Prostate gland (tissue), 2 donors: ENCODE measurements at regions not wholly inside any gene's neighbourhood (a gene's known extent, or its start where the extent isn't known, plus 50 kb on each side); places are given as distances from the start of the nearest gene placed in this dataset.

Source experiments
- DNase-seq: peaks from one replicate; pipeline ENCODE4 v3.0.0-alpha.2; 2019; ENCODE audit warnings: low spot score
- H3K27ac ChIP-seq, 2 donors: fragments of 200-600 bp; sonication (generic); 2 replicates each; pipeline ENCODE4 v1.5.1; 2017 to 2019
- H3K27me3 ChIP-seq: fragments of 200-600 bp; sonication (generic); replicated peaks from 2 replicates; pipeline ENCODE4 v1.5.1; 2019; ENCODE audit not compliant: insufficient read depth
- H3K36me3 ChIP-seq, 2 donors: fragments of 200-600 bp; sonication (generic); 1 replicate in 1 of 2; 2 replicates in 1 of 2; pipeline versions ENCODE4 v1.5.1 to v1.8.1; 2017 to 2019
- H3K4me1 ChIP-seq: fragments of 200-600 bp; sonication (generic); replicated peaks from 2 replicates; pipeline ENCODE4 v1.5.1; 2019
- H3K4me3 ChIP-seq, 2 donors: fragments of 200-600 bp; sonication (generic); 2 replicates each; pipeline ENCODE4 v1.5.1; 2017 to 2019
- H3K9me3 ChIP-seq: fragments of 200-600 bp; sonication (generic); 2 replicates; pipeline ENCODE4 v1.5.1; 2017
- POLR2A ChIP-seq: fragments of 450-650 bp; IDR thresholded peaks from one replicate; pipeline ENCODE4 v1.6.1; 2016; ENCODE audit warnings: antibody characterized with exemption, mild to moderate bottlenecking
- POLR2AphosphoS5 ChIP-seq: sonication (generic); formaldehyde crosslinking; IDR thresholded peaks from one replicate; pipeline ENCODE4 v1.6.1; 2017; ENCODE audit warnings: antibody characterized with exemption
- WGBS: methylation state at CpG from one replicate; pipeline ENCODE4 v1.1.5; 2018; 5-methylcytosine and 5-hydroxymethylcytosine counted together
- intact Hi-C: fragments of 100-400 bp; cut with DNase I; formaldehyde crosslinking; loops from one replicate; pipeline ENCODE4 v1.14.2; 2022
- TF ChIP-seq, protein P1 (sequence below), 4 experiments: fragments of 200-600 bp in 2 of 4; fragments of 450-650 bp in 2 of 4; sonication (generic) in 2 of 4; IDR thresholded peaks; 1 replicate in 3 of 4; 2 replicates in 1 of 4; pipeline ENCODE4 v1.5.1; 2016 to 2019; ENCODE audit warnings: antibody characterized with exemption in 4 of 4, mild to moderate bottlenecking in 2 of 4, moderate library complexity in 2 of 4

DNA sequence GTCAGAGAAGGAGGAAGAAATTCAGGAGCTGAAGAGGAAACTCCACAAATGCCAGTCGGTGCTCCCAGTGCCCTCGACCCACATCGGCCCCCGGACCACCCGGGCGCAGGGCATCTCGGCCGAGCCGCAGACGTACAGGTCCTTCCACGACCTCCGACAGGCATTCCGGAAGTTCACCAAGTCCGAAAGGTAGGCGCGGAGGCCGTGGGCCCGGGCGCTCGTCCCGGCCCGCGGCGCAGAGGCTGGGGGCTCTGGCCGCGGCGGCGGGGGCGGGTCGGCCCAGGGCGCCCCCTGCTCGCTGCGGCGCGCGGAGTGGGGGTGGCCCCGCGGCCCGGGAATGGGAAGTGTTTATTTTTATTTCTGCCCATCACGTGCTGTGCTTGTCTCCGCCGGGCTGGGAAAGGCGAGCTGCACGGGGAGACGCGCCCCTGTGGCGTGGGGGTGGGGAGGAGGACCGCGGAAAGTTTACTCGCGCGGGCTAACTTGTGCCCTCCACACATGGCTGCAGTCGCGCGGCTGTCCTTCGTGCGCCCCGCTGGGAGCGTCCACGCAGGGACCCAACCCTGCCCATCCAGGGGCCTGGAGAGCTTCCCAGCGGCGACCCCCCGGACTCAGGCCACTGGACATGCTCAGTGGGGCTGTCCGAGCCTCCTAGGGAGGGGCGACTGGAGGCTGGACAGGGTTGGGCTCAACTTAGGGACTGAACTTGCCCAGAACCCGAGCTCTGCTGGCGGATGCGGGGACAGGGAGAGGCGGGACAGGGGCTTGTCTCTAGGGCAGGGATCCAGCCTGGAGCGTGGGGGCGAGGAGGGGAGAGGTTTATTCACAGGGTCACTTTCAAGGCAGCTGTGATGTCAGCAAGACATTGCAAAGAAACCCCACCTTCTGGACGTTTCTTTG is 82.6 kb upstream of the PRKG1 start:
- no peaks in the 10 kb centered on the region for H3K27me3 ChIP-seq
- peak overlapping the region; percentile 38 to 40 for H3K4me3 ChIP-seq
- H3K9me3 ChIP-seq, result no peaks in the 10 kb centered on the region
- H3K36me3 ChIP-seq, result no peaks in the 10 kb centered on the region
- DNase-seq, result peak; percentile 10
- no peaks in the 10 kb centered on the region for H3K4me1 ChIP-seq
- WGBS, result under 1% methylated on average over 62 of the region's 72 CpGs
- peak overlapping the region in 1 of 2 donors; percentile 24 for H3K27ac ChIP-seq
- no peak for TF ChIP-seq POLR2A
- no peak for TF ChIP-seq POLR2AphosphoS5
- TF ChIP-seq, protein P1, sequence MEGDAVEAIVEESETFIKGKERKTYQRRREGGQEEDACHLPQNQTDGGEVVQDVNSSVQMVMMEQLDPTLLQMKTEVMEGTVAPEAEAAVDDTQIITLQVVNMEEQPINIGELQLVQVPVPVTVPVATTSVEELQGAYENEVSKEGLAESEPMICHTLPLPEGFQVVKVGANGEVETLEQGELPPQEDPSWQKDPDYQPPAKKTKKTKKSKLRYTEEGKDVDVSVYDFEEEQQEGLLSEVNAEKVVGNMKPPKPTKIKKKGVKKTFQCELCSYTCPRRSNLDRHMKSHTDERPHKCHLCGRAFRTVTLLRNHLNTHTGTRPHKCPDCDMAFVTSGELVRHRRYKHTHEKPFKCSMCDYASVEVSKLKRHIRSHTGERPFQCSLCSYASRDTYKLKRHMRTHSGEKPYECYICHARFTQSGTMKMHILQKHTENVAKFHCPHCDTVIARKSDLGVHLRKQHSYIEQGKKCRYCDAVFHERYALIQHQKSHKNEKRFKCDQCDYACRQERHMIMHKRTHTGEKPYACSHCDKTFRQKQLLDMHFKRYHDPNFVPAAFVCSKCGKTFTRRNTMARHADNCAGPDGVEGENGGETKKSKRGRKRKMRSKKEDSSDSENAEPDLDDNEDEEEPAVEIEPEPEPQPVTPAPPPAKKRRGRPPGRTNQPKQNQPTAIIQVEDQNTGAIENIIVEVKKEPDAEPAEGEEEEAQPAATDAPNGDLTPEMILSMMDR (IDR thresholded peaks at IDR 0.05), result no peak
- intact Hi-C loops, result no loop called here

DNA sequence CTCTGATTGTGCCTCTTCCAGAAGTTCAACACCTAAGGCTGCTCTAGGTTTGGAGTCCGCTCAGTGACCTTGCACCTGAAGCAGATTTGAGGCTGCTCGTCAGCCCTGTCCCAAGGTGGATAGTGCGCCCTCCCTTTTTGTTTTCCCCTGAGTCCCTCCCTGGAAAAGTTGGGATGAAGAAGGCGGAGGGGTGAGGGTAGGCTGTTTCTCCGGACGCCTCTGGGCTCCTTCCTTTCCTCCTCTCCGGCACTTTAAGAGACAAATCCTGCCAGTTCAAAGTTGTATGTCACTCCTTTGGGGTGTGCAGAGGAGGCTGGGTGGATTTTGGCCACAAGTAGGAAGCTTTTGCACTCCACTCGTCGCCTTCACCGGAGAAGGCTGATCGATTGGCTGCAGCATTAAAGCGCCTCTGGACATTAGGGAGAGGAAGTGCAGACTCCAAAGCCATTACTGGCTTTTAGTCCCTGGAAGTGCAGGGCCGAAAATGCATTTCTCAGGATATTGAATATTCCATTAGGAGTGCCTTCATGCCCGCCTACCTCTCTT is 81.9 kb upstream of the PRKG1 start:
- intact Hi-C loops, result no loop called here

DNA sequence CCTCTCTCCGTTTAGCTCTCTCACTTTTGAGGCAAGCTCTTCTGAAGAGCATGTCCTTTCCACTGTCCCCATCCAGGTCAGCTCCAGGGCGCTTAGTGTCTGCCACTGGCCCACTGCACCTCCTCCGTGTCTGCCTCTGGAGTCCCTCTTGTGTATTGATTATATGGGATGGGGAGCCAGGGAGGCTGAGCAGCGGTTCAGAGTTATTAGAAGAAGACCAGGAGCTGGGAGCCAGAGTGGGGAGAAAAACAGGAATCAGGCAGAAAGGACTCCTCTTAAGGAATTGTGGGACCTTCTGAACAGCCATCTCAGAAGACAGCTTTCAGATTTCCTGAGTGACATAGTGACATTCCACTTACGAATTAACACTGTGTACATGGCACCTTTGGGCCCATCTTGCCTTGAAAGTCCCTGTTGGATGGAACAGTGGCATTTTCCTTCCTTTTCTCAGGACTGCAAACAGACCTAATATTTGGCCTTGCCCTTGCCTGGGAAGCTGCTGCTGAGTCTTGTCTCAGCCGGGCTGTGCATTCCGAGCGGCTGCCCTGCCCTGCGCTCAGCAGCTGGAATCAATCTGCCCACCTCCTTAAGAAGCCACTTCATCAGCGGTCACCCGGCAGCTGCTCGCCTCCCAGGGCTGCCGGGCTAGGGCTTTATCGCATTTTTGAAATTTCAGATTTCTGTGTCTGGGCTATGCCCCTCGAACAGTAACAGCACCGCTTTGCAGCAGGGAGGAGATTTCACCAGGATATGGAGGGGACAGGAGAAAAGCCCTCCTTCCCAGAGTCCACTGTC is 81.1 kb upstream of the PRKG1 start:
- H3K36me3 ChIP-seq, result no peaks in the 10 kb centered on the region
- TF ChIP-seq POLR2A (no peak), POLR2AphosphoS5 (no peak)
- TF ChIP-seq, protein P1 (IDR thresholded peaks at IDR 0.05), result no peak
- intact Hi-C loops, result no loop called here
- no peak overlapping the region for H3K4me3 ChIP-seq
- no peaks in the 10 kb centered on the region for H3K4me1 ChIP-seq
- H3K27ac ChIP-seq, result no peak overlapping the region
- DNase-seq, result no peak
- WGBS, result 55% methylated on average over 16 of the region's 16 CpGs
- no peaks in the 10 kb centered on the region for H3K9me3 ChIP-seq
- H3K27me3 ChIP-seq, result no peaks in the 10 kb centered on the region

More for the DNA sequence above, 81.9 kb upstream of the PRKG1 start:
- H3K27ac ChIP-seq, result no peak overlapping the region
- WGBS, result 52% methylated on average over 14 of the region's 14 CpGs
- peak overlapping the region in 1 of 2 donors; percentile 40 for H3K4me3 ChIP-seq
- DNase-seq, result no peak
- H3K9me3 ChIP-seq, result no peaks in the 10 kb centered on the region
- no peaks in the 10 kb centered on the region for H3K27me3 ChIP-seq
- H3K4me1 ChIP-seq, result no peaks in the 10 kb centered on the region
- no peak for TF ChIP-seq POLR2AphosphoS5
- no peak for TF ChIP-seq POLR2A
- TF ChIP-seq, protein P1 (IDR thresholded peaks at IDR 0.05), result no peak
- H3K36me3 ChIP-seq, result no peaks in the 10 kb centered on the region

DNA sequence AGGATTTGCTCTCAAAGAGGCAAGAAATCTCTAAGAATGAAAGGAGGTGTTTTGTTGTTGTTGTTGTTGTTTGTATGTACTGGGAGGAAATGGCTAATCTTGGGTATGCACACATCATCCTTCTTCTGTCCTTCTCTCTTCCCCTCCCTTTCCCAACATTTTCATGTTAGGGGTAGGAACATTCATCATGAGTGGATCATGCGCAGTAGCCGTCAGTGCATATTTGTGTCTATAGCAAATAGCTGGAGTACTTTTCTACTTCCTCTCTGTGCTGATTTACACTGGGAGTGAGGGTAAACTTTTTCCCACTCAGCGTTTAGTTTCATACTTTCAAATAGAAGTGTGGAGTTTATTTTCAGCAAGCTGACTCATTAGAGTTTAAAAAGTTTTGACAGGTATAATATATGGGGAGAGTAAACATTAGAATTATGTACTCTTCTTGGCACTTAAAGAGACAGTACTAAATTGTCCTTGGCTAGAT is 80.5 kb upstream of the PRKG1 start:
- intact Hi-C loops, result no loop called here
- Histone ChIP-seq H3K9me3 (no peaks in the 10 kb centered on the region), H3K27ac (no peak overlapping the region), H3K4me3 (no peak overlapping the region), H3K36me3 (no peaks in the 10 kb centered on the region), H3K27me3 (no peaks in the 10 kb centered on the region), H3K4me1 (no peaks in the 10 kb centered on the region)
- WGBS, result 29% methylated on average over 3 of the region's 3 CpGs
- no peak for DNase-seq
- TF ChIP-seq POLR2AphosphoS5 (no peak), POLR2A (no peak)
- TF ChIP-seq, protein P1 (IDR thresholded peaks at IDR 0.05), result no peak
